ENCODE measurements at regions not wholly inside any gene's neighbourhood (a gene's known extent, or its start where the extent isn't known, plus 50 kb on each side); places are given as distances from the start of the nearest gene placed in this dataset.
"Not testable (repeated sequence)": the region's sequence is repeated elsewhere in the genome, so short reads cannot be mapped to it uniquely, and the experiment has no call there.

DNA sequence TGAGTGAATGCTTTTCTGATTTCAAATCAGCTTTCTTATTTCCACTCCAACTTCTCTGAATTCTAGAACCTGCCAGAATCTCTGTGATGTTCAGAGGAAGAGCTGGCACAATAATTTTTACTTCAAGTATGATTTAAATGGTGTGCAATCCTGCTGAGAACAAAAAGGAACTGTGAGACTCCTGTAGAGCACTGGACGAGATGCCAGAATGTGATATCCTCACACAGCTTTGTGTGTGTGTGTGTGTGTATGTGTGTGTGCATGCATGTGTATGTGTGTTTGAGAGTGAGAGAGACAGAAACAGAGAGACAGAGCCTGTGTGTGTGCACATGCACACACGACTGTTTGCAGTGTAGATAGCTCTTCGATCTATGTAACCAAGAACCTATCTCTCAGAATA lies 713.6 kb upstream of the ZP4 start:
- ChIA-PET CTCF (no interaction called here), POLR2A (no interaction called here)
- DNase-seq (ENCODE audit: low read depth, low spot score), result no peak
- dilution Hi-C loops (cut with MboI; ENCODE audit: extremely low pct_ligation_motif_present, low sequenced_read_pairs) (no loop called here), intact Hi-C loops (cut with micrococcal nuclease) (no loop called here)
- Histone ChIP-seq H3K9ac (replicated peaks; ENCODE audit: extremely low read depth, insufficient read depth, low read length) (no peak overlapping the region), H3K27me3 (ENCODE audit: control insufficient read depth in 2 of 2, insufficient read depth in 2 of 2, low read length in 2 of 2) (no peaks in the 10 kb centered on the region), H3K79me2 (ENCODE audit: control insufficient read depth, insufficient read depth, low read length) (no peaks in the 10 kb centered on the region), H2AFZ (ENCODE audit: low read depth, low read length) (no peak overlapping the region), H3K4me1 (ENCODE audit: control insufficient read depth, extremely low read depth, insufficient read depth, low read length) (no peaks in the 10 kb centered on the region), H3K36me3 (ENCODE audit: control insufficient read depth in 2 of 2, extremely low read depth in 1 of 2, insufficient read depth in 2 of 2, low read length in 2 of 2) (no peaks in the 10 kb centered on the region), H3K4me2 (ENCODE audit: insufficient read depth, low read length) (no peak overlapping the region), H3K9me1 (replicated peaks; ENCODE audit: control insufficient read depth, extremely low read depth, insufficient read depth, low read length) (no peaks in the 10 kb centered on the region), H3K9me3 (replicated peaks; ENCODE audit: control insufficient read depth, insufficient read depth, low read length) (peaks cover 6% of the 10 kb centered on the region), H3K27ac (ENCODE audit: insufficient read depth, low read depth, low read length) (no peak overlapping the region), H4K20me1 (replicated peaks; ENCODE audit: control insufficient read depth, extremely low read depth, insufficient read depth, low read length) (no peaks in the 10 kb centered on the region), H3K4me3 (replicated peaks in 1 of 3; ENCODE audit: insufficient read depth in 1 of 3, low read depth in 1 of 3, low read length in 3 of 3) (no peak overlapping the region)
- TF ChIP-seq EZH2 (IDR thresholded peaks at IDR 0.05; ENCODE audit: borderline replicate concordance, low read depth, low read length, severe bottlenecking) (no peak), GATA2 (IDR thresholded peaks at IDR 0.05; ENCODE audit: insufficient read depth, insufficient read length, low read depth, low read length) (no peak), FOS (IDR thresholded peaks at IDR 0.05; ENCODE audit: borderline replicate concordance, insufficient read depth, low read length) (no peak), JUN (IDR thresholded peaks at IDR 0.05; ENCODE audit: borderline replicate concordance, insufficient read depth, insufficient read length, low read depth) (no peak), POLR2AphosphoS5 (IDR thresholded peaks at IDR 0.05; ENCODE audit: insufficient read depth, low read depth, low read length) (no peak), POLR2A (IDR thresholded peaks at IDR 0.05; ENCODE audit: low read depth, low read length) (no peak)
- TF ChIP-seq, protein P1, sequence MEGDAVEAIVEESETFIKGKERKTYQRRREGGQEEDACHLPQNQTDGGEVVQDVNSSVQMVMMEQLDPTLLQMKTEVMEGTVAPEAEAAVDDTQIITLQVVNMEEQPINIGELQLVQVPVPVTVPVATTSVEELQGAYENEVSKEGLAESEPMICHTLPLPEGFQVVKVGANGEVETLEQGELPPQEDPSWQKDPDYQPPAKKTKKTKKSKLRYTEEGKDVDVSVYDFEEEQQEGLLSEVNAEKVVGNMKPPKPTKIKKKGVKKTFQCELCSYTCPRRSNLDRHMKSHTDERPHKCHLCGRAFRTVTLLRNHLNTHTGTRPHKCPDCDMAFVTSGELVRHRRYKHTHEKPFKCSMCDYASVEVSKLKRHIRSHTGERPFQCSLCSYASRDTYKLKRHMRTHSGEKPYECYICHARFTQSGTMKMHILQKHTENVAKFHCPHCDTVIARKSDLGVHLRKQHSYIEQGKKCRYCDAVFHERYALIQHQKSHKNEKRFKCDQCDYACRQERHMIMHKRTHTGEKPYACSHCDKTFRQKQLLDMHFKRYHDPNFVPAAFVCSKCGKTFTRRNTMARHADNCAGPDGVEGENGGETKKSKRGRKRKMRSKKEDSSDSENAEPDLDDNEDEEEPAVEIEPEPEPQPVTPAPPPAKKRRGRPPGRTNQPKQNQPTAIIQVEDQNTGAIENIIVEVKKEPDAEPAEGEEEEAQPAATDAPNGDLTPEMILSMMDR (IDR thresholded peaks at IDR 0.05; ENCODE audit: extremely low read depth in 1 of 2, insufficient read depth in 1 of 2, low read depth in 1 of 2, low read length in 2 of 2), result no peak
- TF ChIP-seq, protein P2, sequence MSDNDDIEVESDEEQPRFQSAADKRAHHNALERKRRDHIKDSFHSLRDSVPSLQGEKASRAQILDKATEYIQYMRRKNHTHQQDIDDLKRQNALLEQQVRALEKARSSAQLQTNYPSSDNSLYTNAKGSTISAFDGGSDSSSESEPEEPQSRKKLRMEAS (IDR thresholded peaks at IDR 0.05; ENCODE audit: insufficient read depth, insufficient read length), result no peak
- no TSS peak for BruUV-seq (replicated peaks)
- FAIRE-seq, result no peak

DNA sequence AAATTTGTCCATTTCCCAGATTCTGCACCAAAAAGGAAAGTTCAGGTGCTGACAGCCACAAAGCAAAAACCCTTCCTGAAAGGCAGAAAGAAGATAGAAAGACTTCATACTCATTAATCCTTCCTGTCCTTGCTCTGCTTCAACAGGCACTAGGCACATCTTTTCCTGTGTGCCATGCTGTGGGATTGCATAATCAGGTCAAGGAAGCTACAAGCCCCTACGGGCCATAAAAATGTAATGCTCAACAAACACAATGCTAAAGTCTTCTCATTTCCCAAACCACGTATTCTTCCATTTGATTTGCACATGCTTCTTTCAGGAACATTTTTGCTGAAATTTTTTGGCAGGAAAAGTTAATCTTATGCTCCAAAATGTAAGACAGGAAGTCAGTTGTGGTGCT lies 710.9 kb upstream of the ZP4 start:
- H3K27ac ChIP-seq (ENCODE audit: insufficient read depth, low read depth, low read length); DNase-seq (ENCODE audit: low read depth, low spot score); CTCF ChIA-PET; POLR2A ChIA-PET; dilution Hi-C loops (cut with MboI; ENCODE audit: extremely low pct_ligation_motif_present, low sequenced_read_pairs); H3K4me2 ChIP-seq (ENCODE audit: insufficient read depth, low read length); H2AFZ ChIP-seq (ENCODE audit: low read depth, low read length); H3K4me3 ChIP-seq (replicated peaks in 1 of 3; ENCODE audit: insufficient read depth in 1 of 3, low read depth in 1 of 3, low read length in 3 of 3); H3K4me1 ChIP-seq (ENCODE audit: control insufficient read depth, extremely low read depth, insufficient read depth, low read length); BruUV-seq (replicated peaks); H3K27me3 ChIP-seq (ENCODE audit: control insufficient read depth in 2 of 2, insufficient read depth in 2 of 2, low read length in 2 of 2); H3K9me1 ChIP-seq (replicated peaks; ENCODE audit: control insufficient read depth, extremely low read depth, insufficient read depth, low read length); H3K36me3 ChIP-seq (ENCODE audit: control insufficient read depth in 2 of 2, extremely low read depth in 1 of 2, insufficient read depth in 2 of 2, low read length in 2 of 2); H3K9ac ChIP-seq (replicated peaks; ENCODE audit: extremely low read depth, insufficient read depth, low read length); H4K20me1 ChIP-seq (replicated peaks; ENCODE audit: control insufficient read depth, extremely low read depth, insufficient read depth, low read length); intact Hi-C loops (cut with micrococcal nuclease); H3K9me3 ChIP-seq (replicated peaks; ENCODE audit: control insufficient read depth, insufficient read depth, low read length); H3K79me2 ChIP-seq (ENCODE audit: control insufficient read depth, insufficient read depth, low read length); FAIRE-seq: not testable (repeated sequence)

All from endothelial cell of umbilical vein (primary cell).